HL-60 (cell line): ENCODE measurements at regions not wholly inside any gene's neighbourhood (a gene's known extent, or its start where the extent isn't known, plus 50 kb on each side); places are given as distances from the start of the nearest gene placed in this dataset.

Source experiments
- DNase-seq, 2 experiments: peaks; one replicate each; pipeline ENCODE4 v3.0.0-alpha.2; 2010 to 2020; ENCODE audit warnings: low read depth in 1 of 2, low spot score in 1 of 2
- H3K27ac ChIP-seq: fragments of 250-450 bp; sonication (Bioruptor Pico); replicated peaks from 2 replicates; pipeline ENCODE4 v1.5.1; 2020; ENCODE audit warnings: mild to moderate bottlenecking, moderate library complexity
- H3K27me3 ChIP-seq: fragments of 250-450 bp; sonication (Bioruptor Pico); 2 replicates; pipeline ENCODE4 v1.5.1; 2021; ENCODE audit warnings: mild to moderate bottlenecking, moderate library complexity; ENCODE audit not compliant: insufficient read depth, poor library complexity, severe bottlenecking
- H3K4me3 ChIP-seq: replicated peaks from 2 replicates; pipeline ENCODE4 v1.5.1; 2011; ENCODE audit warnings: mild to moderate bottlenecking, control low read depth, low read length; ENCODE audit not compliant: insufficient read depth
- CTCF ChIP-seq: IDR thresholded peaks from one replicate; pipeline ENCODE4 v1.5.1; 2011; ENCODE audit warnings: low read length, control low read depth, inconsistent platforms; ENCODE audit not compliant: insufficient read depth
- GABPA ChIP-seq: IDR thresholded peaks from 2 replicates; pipeline ENCODE4 v1.6.1; 2012; ENCODE audit warnings: low read depth
- POLR2AphosphoS5 ChIP-seq: IDR thresholded peaks from 2 replicates; pipeline ENCODE4 v1.6.1; 2012; ENCODE audit warnings: low read depth
- REST ChIP-seq: IDR thresholded peaks from 2 replicates; pipeline ENCODE4 v1.6.1; 2012; ENCODE audit warnings: low read depth; ENCODE audit not compliant: insufficient replicate concordance
- SPI1 ChIP-seq: IDR thresholded peaks from 2 replicates; pipeline ENCODE4 v1.6.1; 2012; ENCODE audit warnings: low read depth, mild to moderate bottlenecking, borderline replicate concordance

DNA sequence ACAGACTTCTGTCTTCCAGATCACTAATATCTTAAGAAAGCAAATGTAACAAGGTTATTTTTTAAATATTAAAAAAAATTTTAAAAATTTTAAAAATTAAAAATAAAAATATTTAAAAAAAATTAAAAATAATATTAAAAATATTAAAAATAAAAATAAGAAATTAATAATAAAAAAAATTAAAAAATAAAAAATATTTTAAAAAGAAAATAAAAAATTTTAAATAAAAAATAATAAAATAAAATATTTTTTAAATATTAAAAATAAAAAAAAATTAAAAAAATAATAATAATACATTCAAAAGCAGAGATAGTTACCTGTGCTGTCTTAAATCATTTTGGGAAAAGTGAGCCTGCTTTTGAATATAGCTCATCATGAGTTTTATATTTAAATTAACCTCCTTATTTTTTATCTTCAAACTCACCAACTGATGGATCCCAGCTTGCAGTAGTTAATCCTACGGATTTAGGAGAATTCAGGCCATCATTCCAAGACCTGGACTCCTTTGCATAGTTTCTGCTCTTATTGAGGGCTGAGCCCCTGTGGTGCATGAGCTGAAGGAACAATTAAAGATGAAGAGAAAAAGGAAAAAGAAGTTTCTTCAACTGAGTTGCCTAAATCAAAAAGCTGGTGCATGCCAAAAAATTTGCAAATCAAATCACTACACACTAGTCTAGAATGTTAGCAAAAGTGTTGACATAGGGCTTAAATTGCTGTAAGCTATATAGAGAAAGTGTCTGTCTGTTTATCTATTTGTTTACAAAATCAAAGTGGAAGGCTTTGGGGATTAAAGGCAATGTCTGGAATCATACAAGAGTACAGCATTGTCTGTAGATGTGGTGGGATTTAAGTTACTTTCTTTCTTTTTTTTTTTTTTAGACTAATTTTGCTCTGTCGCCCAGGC, 50.5 kb upstream of the ZNF438 start:
- Histone ChIP-seq H3K4me3 (no peak overlapping the region), H3K27ac (no peak overlapping the region), H3K27me3 (no peaks in the 10 kb centered on the region)
- TF ChIP-seq REST (no peak), POLR2AphosphoS5 (no peak), GABPA (no peak)
- DNase-seq: no peak

DNA sequence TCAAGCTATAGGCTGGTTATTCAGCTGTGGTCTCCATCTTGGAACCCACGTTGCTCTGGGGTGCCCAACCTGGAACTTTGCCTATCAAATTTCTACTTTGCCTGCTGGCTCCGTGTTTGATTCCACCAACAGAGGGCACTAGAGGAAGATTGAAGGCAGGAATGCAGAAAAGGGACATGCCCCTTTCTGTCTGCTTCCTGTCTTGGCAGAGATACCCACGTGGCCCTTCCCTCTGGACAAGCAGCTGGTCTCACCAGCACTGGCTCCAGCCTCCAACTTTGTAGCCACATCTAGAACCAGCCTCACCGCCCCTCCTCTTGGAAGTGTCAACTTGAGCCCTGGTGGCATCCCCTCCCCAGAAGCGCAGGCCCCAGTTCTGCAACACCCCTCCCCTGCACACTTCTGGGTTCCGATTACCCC, 52.1 kb upstream of the ZNF438 start:
- DNase-seq: peak; percentile 42 to 71
- TF ChIP-seq SPI1 (0 out of 2 replicates have a peak, but pooled peaks have one; percentile 17), CTCF (peak; percentile 35), GABPA (no peak)
- Histone ChIP-seq H3K27me3 (no peaks in the 10 kb centered on the region), H3K27ac (no peak overlapping the region), H3K4me3 (no peak overlapping the region)

DNA sequence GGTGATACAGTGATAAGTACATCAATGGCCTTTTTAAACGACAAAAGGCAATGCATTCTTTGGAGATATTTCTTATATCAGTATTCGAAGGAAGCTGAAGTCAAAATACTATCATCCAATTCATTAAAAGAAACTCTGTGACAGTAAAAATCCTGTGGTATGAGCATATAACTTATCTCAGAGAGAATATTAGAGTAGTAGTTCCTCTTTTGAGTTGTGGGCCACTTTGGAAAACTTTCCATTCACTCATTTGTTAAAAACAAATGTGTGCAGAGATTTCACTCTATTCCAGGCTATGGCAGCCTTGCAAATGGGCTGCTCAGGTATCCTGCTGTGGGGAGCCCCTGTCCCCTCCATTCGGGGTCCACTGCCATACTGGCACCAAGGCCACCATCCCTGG, 55.3 kb upstream of the ZNF438 start:
- no peak overlapping the region for H3K27ac ChIP-seq
- H3K4me3 ChIP-seq: no peak overlapping the region
- DNase-seq: no peak
- TF ChIP-seq CTCF (no peak), GABPA (no peak), POLR2AphosphoS5 (no peak), REST (no peak), SPI1 (no peak)
- H3K27me3 ChIP-seq: no peaks in the 10 kb centered on the region

DNA sequence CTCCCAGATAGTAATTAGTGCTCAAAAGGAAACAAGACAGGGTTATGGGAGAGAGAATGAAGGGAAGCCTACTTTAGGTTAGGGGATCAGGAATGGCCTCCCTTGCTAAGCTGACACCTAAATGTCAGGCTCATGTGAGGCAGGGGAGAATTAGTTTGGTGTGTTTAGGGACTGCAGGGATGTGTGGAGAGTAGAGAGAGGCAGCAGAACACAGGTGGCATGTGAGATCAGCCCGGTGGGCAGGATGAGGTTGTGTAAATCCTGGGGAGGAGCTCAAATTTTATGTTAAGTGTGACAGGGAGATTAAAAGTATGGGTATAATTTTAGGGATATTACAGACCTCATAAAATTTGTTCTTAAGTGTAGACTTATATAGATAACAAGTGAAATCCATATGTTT, 56.2 kb upstream of the ZNF438 start:
- H3K27me3 ChIP-seq: no peaks in the 10 kb centered on the region
- no peak overlapping the region for H3K27ac ChIP-seq
- TF ChIP-seq REST (no peak), SPI1 (no peak), GABPA (no peak), CTCF (no peak), POLR2AphosphoS5 (no peak)
- no peak overlapping the region for H3K4me3 ChIP-seq
- no peak for DNase-seq
